ENCODE measurements at regions not wholly inside any gene's neighbourhood (a gene's known extent, or its start where the extent isn't known, plus 50 kb on each side); places are given as distances from the start of the nearest gene placed in this dataset.
"Not testable (repeated sequence)": the region's sequence is repeated elsewhere in the genome, so short reads cannot be mapped to it uniquely, and the experiment has no call there.

- DNase-seq (ENCODE audit: low read depth) = no peak
Measured at GRCh38 chr3:66933233-66933632, 64.9 kb upstream of the KBTBD8 start.

GRCh38 chr3:66934041-66934440, 64.1 kb upstream of the KBTBD8 start:
- no peak for DNase-seq (ENCODE audit: low read depth)

GRCh38 chr3:66934725-66935124, 63.4 kb upstream of the KBTBD8 start:
- no peak for DNase-seq (ENCODE audit: low read depth)

GRCh38 chr3:66937041-66937440, 61.1 kb upstream of the KBTBD8 start:
- DNase-seq (ENCODE audit: low read depth) = not testable (repeated sequence)

- DNase-seq (ENCODE audit: low read depth) = peak; percentile 58
Measured at GRCh38 chr3:66938338-66938963, 59.7 kb upstream of the KBTBD8 start.

- no peak for DNase-seq (ENCODE audit: low read depth)
Measured at GRCh38 chr3:66948041-66948440, 50.1 kb upstream of the KBTBD8 start.

All from renal cortical epithelial cell (primary cell).